Stimulated activated naive CD8-positive, alpha-beta T cell treated with anti-CD3 and anti-CD28 coated beads, Interleukin-15, amount 100 ng/mL, for 72 hours (primary cell): ENCODE measurements at regions not wholly inside any gene's neighbourhood (a gene's known extent, or its start where the extent isn't known, plus 50 kb on each side); places are given as distances from the start of the nearest gene placed in this dataset.

ENCODE experiments used
- ATAC-seq: fragments of 150-1000 bp; cut with Tn5 transposase; 2 replicates; pipeline ENCODE4 v1.10.0; 2021; ENCODE audit warnings: mild to moderate bottlenecking, moderate library complexity
- DNase-seq, 2 donors: peaks; one replicate each; pipeline ENCODE4 v3.0.0; 2021 to 2022
- H3K27ac Mint-ChIP-seq, 2 donors: one replicate each; pipeline ENCODE4 v1.8.0; 2022; ENCODE audit warnings: mild to moderate bottlenecking in 2 of 2, mixed read lengths in 2 of 2, moderate library complexity in 2 of 2
- H3K27me3 Mint-ChIP-seq: one replicate; pipeline ENCODE4 v1.8.0; 2022; ENCODE audit warnings: mixed read lengths
- H3K4me1 Mint-ChIP-seq: one replicate; pipeline ENCODE4 v1.8.0; 2022; ENCODE audit warnings: mild to moderate bottlenecking, mixed read lengths
- H3K4me3 Mint-ChIP-seq, 2 donors: one replicate each; pipeline ENCODE4 v1.8.0; 2022; ENCODE audit warnings: mild to moderate bottlenecking in 2 of 2, mixed read lengths in 2 of 2, moderate library complexity in 1 of 2
- H3K9me3 Mint-ChIP-seq, 2 donors: one replicate each; pipeline ENCODE4 v1.8.0; 2022; ENCODE audit warnings: mixed read lengths in 2 of 2

DNA sequence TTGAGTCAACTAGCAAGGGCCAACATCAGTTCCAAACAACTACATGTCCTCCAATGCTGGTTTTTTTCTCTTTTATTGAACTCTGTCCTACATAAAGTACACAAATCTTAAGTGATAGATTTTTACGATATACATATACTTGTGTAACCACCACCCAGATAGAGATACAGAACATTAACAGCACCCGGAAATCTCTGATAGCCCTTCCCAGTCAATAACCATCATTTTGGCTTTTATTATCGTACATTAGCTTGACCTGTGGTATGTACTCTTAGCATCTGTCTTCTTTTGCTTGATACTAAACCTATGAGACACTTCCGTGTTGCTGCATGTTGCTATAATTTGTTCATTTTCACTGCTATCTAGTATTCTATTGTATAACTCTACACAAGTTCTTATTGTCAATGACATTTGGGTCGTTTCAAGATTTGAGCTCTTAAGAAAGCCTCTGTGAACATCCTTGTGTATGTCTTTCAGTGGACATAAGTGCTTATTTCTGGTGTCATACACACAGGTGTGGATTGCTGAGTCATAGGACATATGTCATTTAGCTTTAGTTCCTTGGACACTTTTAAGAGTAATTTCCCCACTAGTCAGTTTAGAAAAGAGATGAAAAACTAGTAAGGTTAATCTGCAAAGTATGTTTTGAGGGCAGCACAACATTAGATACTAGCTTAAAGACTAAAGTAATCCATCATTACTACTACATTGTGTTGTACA lies 111.1 kb downstream of the PRLHR start:
- peaks cover 13 to 17% of the 10 kb centered on the region in 2 donors for H3K9me3 Mint-ChIP-seq
- no peak overlapping the region for H3K4me3 Mint-ChIP-seq
- peaks cover 24% of the 10 kb centered on the region for H3K27me3 Mint-ChIP-seq
- H3K27ac Mint-ChIP-seq: no peak overlapping the region
- ATAC-seq (no peak), DNase-seq (no peak)
- no peaks in the 10 kb centered on the region for H3K4me1 Mint-ChIP-seq

DNA sequence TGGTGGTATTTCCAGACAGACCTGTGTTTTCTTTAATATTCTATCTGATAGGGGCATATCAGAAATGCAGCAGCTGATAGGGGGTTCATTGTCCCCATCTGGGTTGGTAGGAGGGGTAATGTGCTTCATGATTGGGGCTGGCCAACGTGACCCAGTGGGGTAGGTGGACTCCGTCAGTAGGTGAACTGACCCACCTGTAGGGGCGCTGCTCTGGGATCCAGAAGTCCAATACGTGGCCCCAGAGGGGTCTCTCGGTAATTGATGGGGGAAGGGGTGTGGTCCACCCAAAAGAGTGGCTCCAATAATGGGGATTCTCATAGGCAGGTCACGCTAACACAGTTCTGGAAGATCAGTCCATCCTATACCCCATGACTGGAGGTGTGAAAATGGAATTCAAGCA lies 112.0 kb downstream of the PRLHR start:
- Mint-ChIP-seq H3K27ac (no peak overlapping the region), H3K9me3 (peaks cover 7 to 11% of the 10 kb centered on the region in 2 donors), H3K4me3 (no peak overlapping the region), H3K4me1 (no peaks in the 10 kb centered on the region), H3K27me3 (peaks cover 24% of the 10 kb centered on the region)
- DNase-seq (no peak), ATAC-seq (no peak)

DNA sequence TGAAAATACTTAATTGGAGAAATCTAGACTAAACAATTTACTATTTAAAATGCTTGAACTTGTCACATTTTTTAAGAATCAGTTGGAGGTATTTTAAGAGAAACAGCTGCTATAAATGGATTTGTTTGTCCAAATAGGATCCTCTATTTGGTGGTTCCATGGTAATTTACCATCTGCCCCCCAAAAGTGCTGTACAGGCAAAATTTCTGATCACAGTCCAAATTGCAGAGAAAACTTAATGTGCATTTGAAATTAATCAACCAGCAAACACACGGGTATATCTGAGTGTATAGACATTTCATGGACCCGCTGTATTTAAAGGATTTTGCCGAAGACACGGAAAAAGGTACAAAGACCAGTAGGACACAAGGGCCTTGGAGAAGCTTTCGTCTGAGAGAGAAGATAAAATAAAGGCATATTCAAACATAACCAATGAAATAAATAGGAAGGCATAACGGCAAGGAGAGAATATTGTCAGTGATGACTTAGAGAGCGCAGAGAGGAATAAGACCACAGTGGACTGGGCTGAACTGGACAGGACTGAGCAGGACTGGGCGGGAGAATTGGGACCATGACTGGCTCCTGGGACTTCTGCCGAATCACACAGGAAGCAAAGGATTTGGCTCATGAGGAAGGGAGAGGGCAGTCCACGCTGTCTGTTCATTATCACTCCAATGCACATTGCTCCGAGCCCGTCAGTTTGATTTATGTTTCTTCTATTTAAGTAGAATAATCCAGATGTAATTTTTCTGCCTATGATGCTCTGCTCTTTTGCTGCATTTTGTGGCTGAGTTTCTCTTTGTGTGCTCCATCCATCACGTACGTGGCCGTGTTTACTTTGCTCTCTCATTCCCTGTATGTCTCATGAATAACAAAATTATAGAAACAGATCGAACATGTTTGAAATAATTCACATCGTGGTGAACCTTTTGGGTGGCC lies 112.8 kb downstream of the PRLHR start:
- Mint-ChIP-seq H3K4me1 (no peaks in the 10 kb centered on the region), H3K9me3 (peaks cover 7 to 11% of the 10 kb centered on the region in 2 donors), H3K27me3 (peaks cover 24% of the 10 kb centered on the region), H3K4me3 (no peak overlapping the region), H3K27ac (no peak overlapping the region)
- DNase-seq (no peak), ATAC-seq (no peak)

DNA sequence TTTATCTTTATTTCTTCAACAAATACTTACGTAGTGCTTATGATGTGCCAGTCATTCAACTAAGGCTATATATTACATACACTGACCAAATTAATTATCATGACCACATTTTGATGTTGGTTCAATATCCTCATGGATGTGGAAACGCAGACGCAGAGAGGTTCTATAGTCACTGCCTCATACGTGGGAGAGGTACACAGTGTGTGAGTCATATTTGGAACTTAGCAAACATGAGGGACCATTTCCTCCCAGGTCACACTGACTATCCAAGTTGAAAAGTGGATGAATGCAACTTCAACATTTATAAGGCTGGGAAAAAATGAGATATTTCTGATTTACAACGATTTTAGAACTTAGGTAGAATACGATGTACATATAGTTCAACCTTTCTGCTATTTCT lies 113.6 kb downstream of the PRLHR start:
- no peaks in the 10 kb centered on the region for H3K4me1 Mint-ChIP-seq
- DNase-seq (no peak), ATAC-seq (no peak)
- peaks cover 7 to 11% of the 10 kb centered on the region in 2 donors for H3K9me3 Mint-ChIP-seq
- H3K27me3 Mint-ChIP-seq: peaks cover 24% of the 10 kb centered on the region
- no peak overlapping the region for H3K27ac Mint-ChIP-seq
- no peak overlapping the region for H3K4me3 Mint-ChIP-seq

DNA sequence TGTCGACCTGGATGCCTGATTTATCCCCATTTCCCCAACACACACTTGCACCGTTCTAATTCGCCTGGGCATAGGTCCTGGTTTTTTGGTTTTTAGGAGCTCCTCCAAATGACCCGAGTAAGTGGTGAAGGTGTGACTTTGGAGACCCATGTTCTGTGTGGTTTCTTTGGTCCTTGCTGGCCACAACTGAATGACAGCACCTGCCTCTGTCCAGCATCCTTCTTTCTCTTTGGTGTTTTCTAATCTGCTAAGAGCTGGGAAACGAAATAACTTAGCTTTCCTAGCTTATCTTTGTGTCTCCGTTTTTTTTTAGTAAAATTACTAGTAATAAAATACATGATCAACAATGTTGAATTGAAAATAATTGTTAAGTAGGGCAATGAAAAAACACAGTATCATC lies 120.2 kb downstream of the PRLHR start:
- peaks cover 6 to 9% of the 10 kb centered on the region in 2 donors for H3K9me3 Mint-ChIP-seq

DNA sequence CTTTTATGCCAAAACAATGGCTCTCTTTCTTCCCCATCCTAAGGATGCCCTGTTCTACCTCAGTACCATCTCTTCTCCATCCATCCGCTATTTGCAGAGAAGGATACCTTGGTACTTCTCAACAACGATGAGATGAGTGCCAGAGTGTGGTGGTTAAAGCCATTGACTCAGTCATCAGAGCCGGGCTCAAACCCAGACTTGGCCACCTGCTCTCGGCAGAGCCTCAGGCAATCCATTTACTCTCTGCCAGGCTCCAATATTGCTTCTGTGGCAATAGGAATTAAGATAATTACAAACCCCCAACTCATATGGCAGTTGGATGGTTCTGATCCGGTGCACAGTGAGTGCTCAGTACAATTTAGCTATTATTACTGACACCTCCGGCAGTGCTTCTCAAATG lies 121.3 kb downstream of the PRLHR start:
- DNase-seq (no peak), ATAC-seq (no peak)
- no peak overlapping the region for H3K4me3 Mint-ChIP-seq
- H3K27ac Mint-ChIP-seq: no peak overlapping the region
- H3K27me3 Mint-ChIP-seq: peaks cover 32% of the 10 kb centered on the region
- H3K9me3 Mint-ChIP-seq: no peaks in the 10 kb centered on the region
- H3K4me1 Mint-ChIP-seq: no peaks in the 10 kb centered on the region

More for the DNA sequence above, 120.2 kb downstream of the PRLHR start:
- Mint-ChIP-seq H3K27ac (no peak overlapping the region), H3K4me3 (no peak overlapping the region), H3K4me1 (no peaks in the 10 kb centered on the region), H3K27me3 (peaks cover 28% of the 10 kb centered on the region)
- ATAC-seq (no peak), DNase-seq (no peak)

DNA sequence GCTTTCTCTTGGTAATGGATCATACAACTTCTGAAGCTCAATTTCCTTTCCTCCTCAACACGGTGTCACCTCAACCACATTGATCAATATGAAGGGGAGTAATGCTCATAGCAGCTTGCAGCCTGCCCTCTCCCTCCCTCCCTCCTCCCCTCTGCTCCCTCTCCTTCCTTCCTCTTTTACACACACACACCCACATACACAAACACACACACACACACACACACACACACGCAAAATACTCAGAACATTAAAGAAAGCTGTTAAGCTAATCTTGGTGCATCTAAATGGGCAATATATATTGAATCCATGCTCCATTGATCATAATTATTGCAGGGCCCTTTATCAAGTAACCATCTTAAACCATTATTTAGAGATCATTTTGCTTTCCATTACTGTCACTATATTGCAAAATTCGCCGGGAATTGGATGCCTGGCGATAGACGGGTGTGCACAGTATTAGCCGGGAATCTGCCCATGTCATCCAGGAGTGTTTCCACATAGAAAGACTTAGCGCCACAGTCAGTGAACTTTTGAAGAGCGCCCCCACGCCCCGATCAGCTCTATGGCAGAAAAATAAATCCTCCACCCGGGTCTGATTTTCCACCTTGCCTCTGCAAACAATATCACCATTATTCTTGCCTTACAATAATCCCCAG lies 122.0 kb downstream of the PRLHR start:
- Mint-ChIP-seq H3K4me1 (no peaks in the 10 kb centered on the region), H3K4me3 (no peak overlapping the region), H3K27ac (no peak overlapping the region), H3K27me3 (peaks cover 39% of the 10 kb centered on the region), H3K9me3 (no peaks in the 10 kb centered on the region)
- DNase-seq: no peak
- ATAC-seq: no peak

DNA sequence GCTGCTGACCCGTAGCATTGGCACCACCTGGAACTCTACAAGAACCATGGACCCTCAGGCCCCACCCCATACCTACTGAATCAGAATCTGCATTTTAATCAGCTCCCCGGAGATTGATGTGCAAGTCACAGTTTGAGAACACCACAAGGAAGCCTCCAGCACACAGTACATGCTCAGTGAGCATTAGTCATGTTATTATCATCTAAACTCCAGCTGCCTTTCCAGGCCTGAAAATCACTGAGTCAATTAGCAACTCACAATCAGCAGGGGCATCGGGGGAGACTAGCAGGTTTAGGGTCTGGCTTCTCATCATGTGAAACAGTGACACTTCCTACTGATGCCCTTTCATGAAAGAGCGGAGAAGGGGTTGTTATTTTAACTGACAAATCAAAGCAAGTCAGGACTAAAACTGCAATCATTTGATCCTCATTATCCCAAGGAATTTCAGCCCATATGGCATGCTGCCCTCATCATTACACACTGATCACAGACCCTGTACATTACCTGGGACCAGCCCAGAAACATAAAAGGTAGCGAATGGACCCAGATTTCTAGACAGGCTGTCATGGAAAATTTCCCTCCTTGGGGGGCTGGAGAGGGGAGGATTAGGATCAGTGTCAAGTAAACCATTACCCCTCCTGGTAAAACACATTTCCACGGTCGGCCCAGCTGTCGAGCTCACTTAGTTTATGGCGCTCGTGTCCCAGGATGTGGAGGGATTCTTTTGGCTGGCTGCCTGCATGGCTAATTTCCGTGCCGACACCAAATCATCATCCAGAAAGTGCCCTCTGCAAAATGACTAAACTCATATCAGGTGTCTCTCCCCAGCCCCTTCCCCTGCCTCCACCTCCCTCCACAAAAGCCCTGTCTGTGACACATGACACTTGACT lies 122.8 kb downstream of the PRLHR start:
- DNase-seq: no peak
- ATAC-seq: no peak
- Mint-ChIP-seq H3K4me1 (no peaks in the 10 kb centered on the region), H3K9me3 (no peaks in the 10 kb centered on the region), H3K27me3 (peaks cover 42% of the 10 kb centered on the region), H3K27ac (no peak overlapping the region), H3K4me3 (no peak overlapping the region)

DNA sequence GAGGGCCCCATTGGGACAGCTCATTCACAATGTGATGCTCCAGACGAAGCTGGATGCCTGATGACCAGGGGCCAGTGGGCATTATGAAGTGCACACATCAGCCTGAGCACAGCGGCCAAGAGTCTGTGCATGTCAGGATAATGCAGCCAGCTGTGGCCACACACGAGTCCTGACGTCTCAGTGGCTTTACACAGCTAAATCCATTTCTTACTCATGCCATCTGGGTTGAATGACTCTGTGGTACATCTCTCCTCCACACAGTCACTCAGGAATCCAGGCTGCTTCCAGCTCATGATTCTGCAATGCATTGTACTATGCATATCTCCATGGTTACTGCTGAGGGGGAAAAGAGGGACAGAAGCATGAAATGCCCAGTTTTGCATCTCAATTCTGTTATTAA lies 123.6 kb downstream of the PRLHR start:
- no peak for DNase-seq

DNA sequence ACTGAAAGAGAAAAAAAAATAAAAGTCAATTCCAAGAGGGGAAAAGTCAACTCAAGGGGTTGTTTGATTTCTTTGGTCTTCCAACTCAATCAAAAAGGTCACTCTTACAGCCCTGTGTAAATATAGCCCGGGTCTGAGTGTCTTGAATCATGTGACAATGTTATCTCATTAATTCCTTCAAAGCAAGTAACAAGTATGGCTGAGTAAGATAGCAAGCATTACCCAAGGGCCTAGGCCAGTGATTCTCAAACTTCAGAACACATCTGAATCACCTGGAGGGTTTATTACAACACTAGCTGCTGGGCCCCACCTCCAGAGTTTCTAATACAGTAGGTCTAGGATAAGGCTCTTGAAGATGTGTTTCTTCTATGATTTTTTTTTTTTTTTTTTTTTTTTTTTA lies 125.0 kb downstream of the PRLHR start:
- Mint-ChIP-seq H3K9me3 (no peaks in the 10 kb centered on the region), H3K27ac (no peak overlapping the region), H3K27me3 (peaks cover 42% of the 10 kb centered on the region), H3K4me3 (no peak overlapping the region), H3K4me1 (no peaks in the 10 kb centered on the region)
- ATAC-seq: no peak
- DNase-seq: no peak

More for the DNA sequence above, 123.6 kb downstream of the PRLHR start:
- Mint-ChIP-seq H3K4me1 (no peaks in the 10 kb centered on the region), H3K27ac (no peak overlapping the region), H3K4me3 (no peak overlapping the region), H3K9me3 (no peaks in the 10 kb centered on the region), H3K27me3 (peaks cover 42% of the 10 kb centered on the region)
- no peak for ATAC-seq

DNA sequence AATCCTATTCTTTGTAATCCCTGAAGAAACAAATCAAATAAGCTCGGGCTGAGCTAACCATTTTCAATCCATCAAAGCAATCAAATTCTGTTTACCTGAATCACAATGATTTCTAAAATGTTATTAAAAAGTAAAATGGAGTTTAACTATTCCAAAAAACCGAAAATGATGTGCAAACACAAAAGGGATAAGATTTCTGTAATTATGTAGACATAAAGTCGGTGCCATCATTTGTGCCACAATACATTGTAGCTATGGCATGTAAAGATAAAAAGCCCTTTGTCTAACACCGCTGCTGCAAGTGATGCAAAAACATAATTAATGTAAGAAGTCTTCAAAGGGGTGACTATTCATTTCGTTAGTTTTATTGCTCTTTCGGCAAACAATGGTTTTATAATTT lies 125.1 kb upstream of the FAM204A start:
- H3K4me3 Mint-ChIP-seq: no peak overlapping the region
- ATAC-seq (no peak), DNase-seq (no peak)
- no peak overlapping the region for H3K27ac Mint-ChIP-seq
- H3K27me3 Mint-ChIP-seq: peaks cover 48% of the 10 kb centered on the region
- H3K9me3 Mint-ChIP-seq: no peaks in the 10 kb centered on the region
- no peaks in the 10 kb centered on the region for H3K4me1 Mint-ChIP-seq

DNA sequence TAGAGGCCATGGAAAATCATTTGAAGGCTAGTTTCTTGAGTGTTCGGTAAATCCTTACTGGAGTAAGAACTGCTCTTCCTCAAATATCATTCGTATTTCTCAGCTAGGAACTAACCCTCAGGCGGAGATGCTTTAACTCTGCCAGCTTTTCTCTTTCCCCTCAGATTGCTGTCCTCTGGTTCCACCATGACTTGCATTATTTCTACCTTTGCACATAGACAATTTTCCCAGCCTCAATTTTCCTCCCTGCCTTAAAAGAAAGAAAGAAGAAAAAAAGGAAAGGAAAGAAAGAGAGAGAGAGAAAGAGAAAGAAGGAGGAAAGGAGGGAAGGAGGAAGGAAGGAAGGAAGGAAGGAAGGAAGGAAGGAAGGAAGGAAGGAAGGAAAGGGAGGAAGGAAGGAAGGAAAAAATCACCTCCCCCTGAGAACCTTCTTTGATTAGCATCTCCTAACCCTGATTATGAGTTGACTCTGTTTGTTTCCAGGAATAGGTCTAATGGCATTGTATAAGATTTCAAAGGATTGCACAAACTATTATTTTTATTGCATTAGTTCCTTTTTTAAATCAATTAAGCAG lies 123.3 kb upstream of the FAM204A start:
- no peak for DNase-seq
- no peak for ATAC-seq
- no peak overlapping the region for H3K4me3 Mint-ChIP-seq
- peaks cover 54% of the 10 kb centered on the region for H3K27me3 Mint-ChIP-seq
- no peaks in the 10 kb centered on the region for H3K9me3 Mint-ChIP-seq
- no peak overlapping the region for H3K27ac Mint-ChIP-seq
- H3K4me1 Mint-ChIP-seq: no peaks in the 10 kb centered on the region

DNA sequence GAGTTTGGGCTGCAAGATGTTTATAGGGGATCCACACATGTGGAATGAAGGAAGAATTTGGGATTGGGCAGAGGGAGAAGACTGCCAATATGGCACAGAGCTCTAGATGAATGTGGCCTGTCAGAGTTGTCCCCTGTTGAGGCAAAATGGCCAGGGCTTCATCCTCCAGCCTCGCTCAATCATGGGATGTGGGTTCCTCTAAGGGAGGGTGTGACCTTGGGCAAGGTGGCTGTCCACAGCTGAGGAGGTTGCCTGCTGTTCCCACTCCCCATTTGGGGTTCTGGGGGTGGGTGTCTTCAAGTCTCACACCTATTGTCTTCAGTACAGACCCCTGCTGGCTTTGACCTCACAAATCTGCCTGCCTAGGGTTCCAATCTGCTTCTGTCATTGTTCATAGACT lies 121.6 kb upstream of the FAM204A start:
- Mint-ChIP-seq H3K27ac (no peak overlapping the region), H3K4me1 (peaks cover 5% of the 10 kb centered on the region), H3K4me3 (no peak overlapping the region), H3K27me3 (peaks cover 52% of the 10 kb centered on the region), H3K9me3 (no peaks in the 10 kb centered on the region)
- ATAC-seq (no peak), DNase-seq (no peak)

DNA sequence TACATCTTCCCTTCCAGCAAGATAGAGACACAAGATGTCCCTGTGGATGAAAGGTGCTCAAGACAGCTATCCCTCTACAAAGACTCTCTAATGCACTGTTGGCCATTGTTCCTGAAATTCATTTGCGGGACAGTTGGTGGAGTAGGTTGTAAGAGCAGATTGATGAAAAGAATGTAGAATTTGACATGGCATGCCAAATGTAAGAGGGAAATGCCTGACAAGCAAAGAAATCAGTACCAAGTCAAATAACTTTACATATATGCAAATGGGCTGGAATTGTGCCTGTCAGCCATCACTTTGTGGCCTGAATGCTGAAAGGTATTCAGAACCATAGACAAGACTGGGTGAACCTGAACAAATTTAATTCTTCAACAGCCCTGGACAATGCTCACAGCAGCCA lies 120.3 kb upstream of the FAM204A start:
- no peak overlapping the region for H3K27ac Mint-ChIP-seq
- H3K27me3 Mint-ChIP-seq: peaks cover 46% of the 10 kb centered on the region
- ATAC-seq: no peak

More for the DNA sequence above, 120.3 kb upstream of the FAM204A start:
- Mint-ChIP-seq H3K4me1 (peaks cover 5% of the 10 kb centered on the region), H3K4me3 (no peak overlapping the region), H3K9me3 (no peaks in the 10 kb centered on the region)
- no peak for DNase-seq
